T-helper 1 cell treated with Interleukin-12 subunit alpha and Interleukin-12 subunit beta and Interleukin-4 antibody, amounts not matched to agents 30 μg/mL and 1 μg/mL, for 36 hours (primary cell): ENCODE measurements at regions not wholly inside any gene's neighbourhood (a gene's known extent, or its start where the extent isn't known, plus 50 kb on each side); places are given as distances from the start of the nearest gene placed in this dataset.

Experiments
- H3K27ac Mint-ChIP-seq: one replicate; pipeline ENCODE4 v1.8.0; 2021; ENCODE audit warnings: mild to moderate bottlenecking, mixed read lengths
- H3K27me3 Mint-ChIP-seq: one replicate; pipeline ENCODE4 v1.8.0; 2021; ENCODE audit warnings: low read depth, mixed read lengths
- H3K36me3 Mint-ChIP-seq: one replicate; pipeline ENCODE4 v1.8.0; 2021; ENCODE audit warnings: low read depth, mixed read lengths
- H3K4me1 Mint-ChIP-seq: one replicate; pipeline ENCODE4 v1.8.0; 2021; ENCODE audit warnings: low read depth, mixed read lengths
- H3K4me3 Mint-ChIP-seq: one replicate; pipeline ENCODE4 v1.8.0; 2021; ENCODE audit warnings: mild to moderate bottlenecking, moderate library complexity, mixed read lengths
- H3K9me3 Mint-ChIP-seq: one replicate; pipeline ENCODE4 v1.8.0; 2021; ENCODE audit warnings: mixed read lengths

DNA sequence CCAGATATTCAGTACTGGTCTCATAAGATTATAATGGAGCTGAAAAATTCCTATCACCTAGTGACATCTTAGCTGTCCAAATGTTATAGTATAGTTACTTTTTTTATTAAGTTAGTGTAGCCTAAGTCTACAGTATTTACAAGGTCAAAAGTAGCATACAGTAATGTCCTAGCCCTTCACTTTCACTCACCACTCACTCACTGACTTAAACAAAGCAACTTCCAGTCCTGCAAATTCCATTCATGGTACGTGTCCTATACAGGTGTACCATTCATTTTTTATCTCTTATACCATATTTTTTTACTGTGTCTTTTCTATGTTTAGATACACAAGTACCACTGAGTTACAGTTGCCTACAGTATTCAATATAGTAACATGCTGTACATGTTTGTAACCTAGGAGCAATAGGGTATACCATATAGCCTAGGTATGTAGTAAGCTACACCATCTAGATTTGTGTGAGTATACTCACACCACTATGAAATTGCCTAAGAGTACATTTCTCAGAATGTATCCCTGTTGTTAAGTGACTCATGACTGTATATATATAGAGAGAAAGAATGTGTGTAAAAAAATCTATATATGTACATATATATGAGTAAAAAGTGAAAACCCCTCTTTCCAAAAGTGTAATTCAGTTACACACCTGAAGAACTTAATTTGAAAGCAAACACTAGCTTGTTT is 234.8 kb upstream of the WWC1 start:
- Mint-ChIP-seq H3K27ac (no peak overlapping the region), H3K36me3 (no peaks in the 10 kb centered on the region), H3K9me3 (peaks cover 3% of the 10 kb centered on the region), H3K27me3 (no peaks in the 10 kb centered on the region), H3K4me3 (no peak overlapping the region), H3K4me1 (no peaks in the 10 kb centered on the region)

- Mint-ChIP-seq H3K9me3 (peaks cover 3% of the 10 kb centered on the region), H3K4me1 (no peaks in the 10 kb centered on the region), H3K27me3 (no peaks in the 10 kb centered on the region), H3K36me3 (no peaks in the 10 kb centered on the region), H3K4me3 (no peak overlapping the region), H3K27ac (no peak overlapping the region)
Observed at GRCh38 chr5:168057905-168058304, 233.5 kb upstream of the WWC1 start.

DNA sequence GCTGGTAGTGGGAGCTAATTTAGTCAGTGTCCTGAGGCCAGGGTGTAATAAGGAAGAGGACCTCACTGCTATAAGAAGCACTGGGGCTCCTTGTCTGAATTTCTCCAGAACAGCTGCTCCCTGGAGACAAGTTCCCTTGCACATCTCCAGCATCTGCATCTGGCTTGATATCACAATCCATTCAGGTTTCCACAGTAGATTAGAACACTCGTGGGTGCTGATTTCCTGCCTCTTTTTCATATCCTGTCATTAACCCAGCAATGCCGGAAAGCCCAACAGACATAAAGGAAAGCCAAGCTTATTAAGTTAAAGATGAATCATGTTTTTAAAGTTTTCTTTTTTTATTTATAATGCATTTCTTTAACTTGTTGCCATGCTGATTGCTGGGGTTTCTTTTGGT is 232.3 kb upstream of the WWC1 start:
- Mint-ChIP-seq H3K27me3 (no peaks in the 10 kb centered on the region), H3K4me1 (no peaks in the 10 kb centered on the region), H3K27ac (no peak overlapping the region), H3K36me3 (no peaks in the 10 kb centered on the region), H3K4me3 (no peak overlapping the region), H3K9me3 (peaks cover 3% of the 10 kb centered on the region)

GRCh38 chr5:168062239-168062638 is 229.2 kb upstream of the WWC1 start:
- Mint-ChIP-seq H3K36me3 (no peaks in the 10 kb centered on the region), H3K4me3 (no peak overlapping the region), H3K4me1 (no peaks in the 10 kb centered on the region), H3K27me3 (no peaks in the 10 kb centered on the region), H3K27ac (no peak overlapping the region), H3K9me3 (peaks cover 3% of the 10 kb centered on the region)

- no peaks in the 10 kb centered on the region for H3K27me3 Mint-ChIP-seq
Observed at GRCh38 chr5:168064457-168064856, 227.0 kb upstream of the WWC1 start.

GRCh38 chr5:168064933-168065622 is 226.4 kb upstream of the WWC1 start:
- Mint-ChIP-seq H3K4me1 (no peaks in the 10 kb centered on the region), H3K36me3 (no peaks in the 10 kb centered on the region), H3K9me3 (no peaks in the 10 kb centered on the region), H3K27me3 (no peaks in the 10 kb centered on the region), H3K4me3 (no peak overlapping the region), H3K27ac (no peak overlapping the region)

More at GRCh38 chr5:168064457-168064856, 227.0 kb upstream of the WWC1 start:
- Mint-ChIP-seq H3K27ac (no peak overlapping the region), H3K4me1 (no peaks in the 10 kb centered on the region), H3K9me3 (no peaks in the 10 kb centered on the region), H3K4me3 (no peak overlapping the region), H3K36me3 (no peaks in the 10 kb centered on the region)

GRCh38 chr5:168066536-168067208 is 224.8 kb upstream of the WWC1 start:
- no peaks in the 10 kb centered on the region for H3K4me1 Mint-ChIP-seq
- no peaks in the 10 kb centered on the region for H3K27me3 Mint-ChIP-seq
- H3K36me3 Mint-ChIP-seq: no peaks in the 10 kb centered on the region
- no peaks in the 10 kb centered on the region for H3K9me3 Mint-ChIP-seq
- H3K27ac Mint-ChIP-seq: no peak overlapping the region
- H3K4me3 Mint-ChIP-seq: no peak overlapping the region

DNA sequence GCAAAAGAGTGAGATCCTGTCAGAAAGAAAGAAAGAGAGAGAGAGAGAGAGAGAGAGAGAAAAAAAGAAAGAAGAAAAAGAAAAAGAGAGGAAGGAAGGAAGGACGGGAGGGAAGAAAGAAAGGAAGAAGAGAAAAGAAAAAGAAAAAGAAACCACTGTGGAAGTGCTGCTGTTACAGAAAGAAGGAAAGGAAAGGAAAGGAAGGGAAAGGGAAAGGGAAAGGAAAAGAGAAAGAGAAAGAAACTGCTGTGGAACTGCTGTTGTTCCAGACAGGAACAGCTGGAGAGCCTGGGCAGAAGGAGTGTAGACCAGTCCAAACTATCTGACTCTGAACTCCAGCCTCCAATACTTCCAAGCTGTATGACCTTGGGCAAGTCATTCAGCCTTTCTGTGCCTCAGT is 220.7 kb upstream of the WWC1 start:
- H3K4me1 Mint-ChIP-seq: peaks cover 4% of the 10 kb centered on the region
- H3K9me3 Mint-ChIP-seq: no peaks in the 10 kb centered on the region
- peaks cover 4% of the 10 kb centered on the region for H3K27me3 Mint-ChIP-seq
- no peak overlapping the region for H3K27ac Mint-ChIP-seq
- no peaks in the 10 kb centered on the region for H3K36me3 Mint-ChIP-seq
- H3K4me3 Mint-ChIP-seq: no peak overlapping the region

GRCh38 chr5:168072665-168073064 is 218.8 kb upstream of the WWC1 start:
- Mint-ChIP-seq H3K27ac (no peak overlapping the region), H3K36me3 (no peaks in the 10 kb centered on the region), H3K27me3 (peaks cover 4% of the 10 kb centered on the region), H3K4me3 (no peak overlapping the region), H3K9me3 (no peaks in the 10 kb centered on the region), H3K4me1 (peaks cover 4% of the 10 kb centered on the region)

DNA sequence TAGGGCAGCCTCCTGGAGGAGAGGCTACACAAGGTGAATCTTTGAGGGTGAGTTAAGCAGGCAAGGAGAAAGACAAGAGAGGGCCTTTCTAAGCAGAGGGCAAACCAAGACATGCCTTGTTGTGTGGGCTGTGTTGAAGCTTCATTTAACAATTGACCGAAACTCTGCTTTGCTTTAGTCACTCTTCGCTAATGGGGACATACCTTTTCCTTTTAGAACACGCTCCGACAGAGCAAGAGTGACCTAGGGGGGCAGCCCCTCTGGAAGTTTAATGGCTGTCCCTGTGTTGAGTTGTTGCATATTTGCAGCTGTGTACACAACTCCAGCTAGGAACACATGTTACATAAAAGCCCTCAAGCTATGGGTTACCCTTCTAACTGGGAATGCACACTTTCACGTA is 218.1 kb upstream of the WWC1 start:
- H3K36me3 Mint-ChIP-seq: no peaks in the 10 kb centered on the region
- H3K27me3 Mint-ChIP-seq: peaks cover 4% of the 10 kb centered on the region
- H3K9me3 Mint-ChIP-seq: no peaks in the 10 kb centered on the region
- H3K27ac Mint-ChIP-seq: no peak overlapping the region
- no peak overlapping the region for H3K4me3 Mint-ChIP-seq
- peaks cover 4% of the 10 kb centered on the region for H3K4me1 Mint-ChIP-seq

- H3K36me3 Mint-ChIP-seq: no peaks in the 10 kb centered on the region
- peak overlapping the region; percentile 26 for H3K27ac Mint-ChIP-seq
- peaks cover 4% of the 10 kb centered on the region for H3K27me3 Mint-ChIP-seq
- no peak overlapping the region for H3K4me3 Mint-ChIP-seq
- no peaks in the 10 kb centered on the region for H3K9me3 Mint-ChIP-seq
- peaks cover 4% of the 10 kb centered on the region for H3K4me1 Mint-ChIP-seq
Observed at GRCh38 chr5:168073991-168074800, 217.2 kb upstream of the WWC1 start.

DNA sequence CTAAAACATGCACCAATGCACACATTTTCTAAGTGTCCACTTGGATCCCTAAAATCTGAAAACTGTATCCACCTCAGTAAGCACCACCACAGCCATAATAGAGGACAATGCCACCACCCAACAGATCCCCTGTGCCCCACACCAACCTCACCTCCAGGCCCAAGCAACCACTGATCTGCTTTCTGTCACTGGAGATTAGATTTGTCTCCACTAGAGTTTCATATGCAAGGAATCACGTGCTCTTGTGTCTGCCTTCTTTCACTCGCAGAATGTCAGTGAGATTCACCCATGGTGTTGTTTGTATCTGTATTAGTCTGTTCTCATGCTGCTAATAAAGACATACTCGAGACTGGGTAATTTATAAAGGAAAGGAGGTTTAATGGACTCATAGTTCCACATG is 216.1 kb upstream of the WWC1 start:
- Mint-ChIP-seq H3K4me3 (no peak overlapping the region), H3K36me3 (no peaks in the 10 kb centered on the region), H3K27me3 (peaks cover 4% of the 10 kb centered on the region), H3K4me1 (peaks cover 4% of the 10 kb centered on the region), H3K9me3 (no peaks in the 10 kb centered on the region), H3K27ac (no peak overlapping the region)

DNA sequence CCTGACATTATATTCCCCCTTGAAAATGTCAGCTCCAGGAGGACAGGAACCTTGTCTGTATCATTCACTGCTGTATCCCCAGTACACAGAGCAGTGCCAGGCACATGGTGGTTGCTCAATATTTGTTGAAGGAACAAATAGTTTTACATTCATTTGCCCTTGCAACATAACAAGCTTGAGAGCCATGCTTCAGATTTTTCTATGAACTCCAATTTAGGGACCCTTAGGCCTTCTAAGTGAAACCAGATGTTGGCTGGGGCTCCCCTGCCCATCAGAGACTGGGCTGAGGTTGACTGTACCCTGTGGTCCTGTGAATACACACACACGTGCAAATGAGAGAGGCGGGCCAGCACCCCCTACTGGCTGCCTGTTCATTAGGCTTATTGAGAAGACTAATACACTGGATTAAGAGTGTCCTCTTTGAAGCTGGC is 214.9 kb upstream of the WWC1 start:
- peaks cover 4% of the 10 kb centered on the region for H3K27me3 Mint-ChIP-seq
- H3K36me3 Mint-ChIP-seq: no peaks in the 10 kb centered on the region
- peaks cover 4% of the 10 kb centered on the region for H3K4me1 Mint-ChIP-seq
- H3K27ac Mint-ChIP-seq: no peak overlapping the region
- no peaks in the 10 kb centered on the region for H3K9me3 Mint-ChIP-seq
- H3K4me3 Mint-ChIP-seq: no peak overlapping the region

DNA sequence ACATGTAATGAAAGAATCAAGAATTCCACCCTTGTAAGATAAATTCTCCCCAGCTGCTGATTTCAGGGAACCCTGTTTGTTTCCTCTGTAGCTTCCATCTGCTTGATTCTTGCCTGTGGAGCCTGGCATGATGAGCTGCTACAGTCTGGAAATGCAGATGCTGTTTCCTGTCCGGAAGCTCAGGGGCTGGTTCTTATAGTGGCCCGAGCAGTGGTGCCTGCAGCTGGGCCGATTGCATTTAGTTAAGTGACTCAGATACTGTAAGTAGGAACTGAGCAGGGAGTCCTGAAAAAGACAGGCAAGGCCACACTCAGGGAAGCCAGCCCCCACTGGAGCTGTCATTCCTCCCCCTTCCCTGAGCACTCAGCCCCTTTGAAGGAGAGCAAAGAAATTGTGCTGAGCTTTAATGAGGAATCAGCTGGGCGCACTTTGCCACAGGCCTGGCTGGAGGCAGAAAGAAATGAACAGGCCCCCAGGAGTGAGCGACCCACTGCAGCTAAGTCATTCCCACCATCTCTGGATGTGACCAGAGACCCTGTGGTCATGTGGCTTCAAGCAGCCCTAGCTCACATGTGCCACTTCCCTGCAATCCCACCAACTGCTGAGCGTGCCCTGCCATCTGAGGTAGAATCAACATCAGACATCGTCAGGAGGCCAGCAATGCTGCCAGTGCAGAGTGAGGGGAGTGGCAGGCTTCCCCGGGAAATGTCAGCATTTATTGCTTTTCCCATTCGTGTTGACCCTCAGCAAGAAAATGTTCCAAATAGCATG is 206.0 kb upstream of the WWC1 start:
- Mint-ChIP-seq H3K36me3 (no peaks in the 10 kb centered on the region), H3K27me3 (no peaks in the 10 kb centered on the region), H3K4me1 (no peaks in the 10 kb centered on the region)

More for the DNA sequence above, 206.0 kb upstream of the WWC1 start:
- no peak overlapping the region for H3K4me3 Mint-ChIP-seq
- H3K9me3 Mint-ChIP-seq: no peaks in the 10 kb centered on the region
- H3K27ac Mint-ChIP-seq: no peak overlapping the region
